ENCODE measurements at regions not wholly inside any gene's neighbourhood (a gene's known extent, or its start where the extent isn't known, plus 50 kb on each side); places are given as distances from the start of the nearest gene placed in this dataset.

DNA sequence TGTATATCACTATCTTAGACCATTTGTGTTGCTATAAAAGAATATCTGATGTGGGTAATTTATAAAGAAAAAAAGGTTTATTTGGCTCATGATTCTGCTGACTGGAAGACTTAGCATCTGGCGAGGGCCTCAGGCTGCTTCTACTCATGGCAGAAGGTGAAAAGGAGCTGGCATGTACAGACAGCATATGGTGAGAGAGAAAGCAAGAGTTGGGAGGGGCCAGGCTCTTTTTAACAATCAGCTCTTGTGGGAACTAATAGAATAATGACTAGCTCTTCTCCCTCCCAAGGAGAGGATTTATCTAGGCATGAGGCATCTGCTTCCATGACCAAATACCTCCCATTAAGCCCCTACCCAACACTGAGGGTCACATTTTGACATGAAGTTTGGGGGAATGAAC lies 130.2 kb upstream of the SV2C start:
- H3K27ac ChIP-seq (ENCODE audit: control insufficient read depth, insufficient read depth, low read length): no peak overlapping the region
- H3K4me3 ChIP-seq (ENCODE audit: control insufficient read depth in 2 of 3, extremely low read depth in 1 of 3, insufficient read depth in 2 of 3, low read depth in 1 of 3, low read length in 3 of 3): no peak overlapping the region
- FAIRE-seq (no peak), DNase-seq (ENCODE audit: low read depth, low spot score) (no peak)
- H3K4me2 ChIP-seq (ENCODE audit: control insufficient read depth, extremely low read depth, insufficient read depth, low read depth, low read length): no peak overlapping the region
- H3K27me3 ChIP-seq (ENCODE audit: control insufficient read depth, extremely low read depth, insufficient read depth, low read length): no peaks in the 10 kb centered on the region
- H3K9me1 ChIP-seq (ENCODE audit: control insufficient read depth, extremely low read depth, insufficient read depth, low read length): no peaks in the 10 kb centered on the region
- dilution Hi-C loops (cut with MboI; ENCODE audit: extremely low pct_ligation_motif_present, low sequenced_read_pairs): no loop called here
- no peak overlapping the region for H3K9ac ChIP-seq (ENCODE audit: control insufficient read depth, extremely low read depth, insufficient read depth, low read length)
- H3K4me1 ChIP-seq (ENCODE audit: control insufficient read depth, extremely low read depth, insufficient read depth, low read length): no peaks in the 10 kb centered on the region
- no peak overlapping the region for H2AFZ ChIP-seq (ENCODE audit: control insufficient read depth, low read length)
- TF ChIP-seq EZH2 (IDR thresholded peaks at IDR 0.05; ENCODE audit: low read length): no peak
- TF ChIP-seq, protein P1, sequence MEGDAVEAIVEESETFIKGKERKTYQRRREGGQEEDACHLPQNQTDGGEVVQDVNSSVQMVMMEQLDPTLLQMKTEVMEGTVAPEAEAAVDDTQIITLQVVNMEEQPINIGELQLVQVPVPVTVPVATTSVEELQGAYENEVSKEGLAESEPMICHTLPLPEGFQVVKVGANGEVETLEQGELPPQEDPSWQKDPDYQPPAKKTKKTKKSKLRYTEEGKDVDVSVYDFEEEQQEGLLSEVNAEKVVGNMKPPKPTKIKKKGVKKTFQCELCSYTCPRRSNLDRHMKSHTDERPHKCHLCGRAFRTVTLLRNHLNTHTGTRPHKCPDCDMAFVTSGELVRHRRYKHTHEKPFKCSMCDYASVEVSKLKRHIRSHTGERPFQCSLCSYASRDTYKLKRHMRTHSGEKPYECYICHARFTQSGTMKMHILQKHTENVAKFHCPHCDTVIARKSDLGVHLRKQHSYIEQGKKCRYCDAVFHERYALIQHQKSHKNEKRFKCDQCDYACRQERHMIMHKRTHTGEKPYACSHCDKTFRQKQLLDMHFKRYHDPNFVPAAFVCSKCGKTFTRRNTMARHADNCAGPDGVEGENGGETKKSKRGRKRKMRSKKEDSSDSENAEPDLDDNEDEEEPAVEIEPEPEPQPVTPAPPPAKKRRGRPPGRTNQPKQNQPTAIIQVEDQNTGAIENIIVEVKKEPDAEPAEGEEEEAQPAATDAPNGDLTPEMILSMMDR (optimal IDR thresholded peaks at IDR 0.05 in 1 of 3, IDR thresholded peaks at IDR 0.05 in 1 of 3, conservative IDR thresholded peaks at IDR 0.05 in 1 of 3; ENCODE audit: extremely low read depth in 1 of 3, insufficient read depth in 2 of 3, low read length in 3 of 3): no peak
- no peaks in the 10 kb centered on the region for H3K79me2 ChIP-seq (ENCODE audit: control insufficient read depth, insufficient read depth, low read length)
- no peaks in the 10 kb centered on the region for H3K36me3 ChIP-seq (ENCODE audit: control insufficient read depth in 2 of 2, extremely low read depth in 1 of 2, insufficient read depth in 2 of 2, low read length in 2 of 2)
- no peaks in the 10 kb centered on the region for H3K9me3 ChIP-seq (ENCODE audit: control insufficient read depth, low read depth, low read length)
- H4K20me1 ChIP-seq (ENCODE audit: control insufficient read depth, extremely low read depth, insufficient read depth, low read length): no peaks in the 10 kb centered on the region

DNA sequence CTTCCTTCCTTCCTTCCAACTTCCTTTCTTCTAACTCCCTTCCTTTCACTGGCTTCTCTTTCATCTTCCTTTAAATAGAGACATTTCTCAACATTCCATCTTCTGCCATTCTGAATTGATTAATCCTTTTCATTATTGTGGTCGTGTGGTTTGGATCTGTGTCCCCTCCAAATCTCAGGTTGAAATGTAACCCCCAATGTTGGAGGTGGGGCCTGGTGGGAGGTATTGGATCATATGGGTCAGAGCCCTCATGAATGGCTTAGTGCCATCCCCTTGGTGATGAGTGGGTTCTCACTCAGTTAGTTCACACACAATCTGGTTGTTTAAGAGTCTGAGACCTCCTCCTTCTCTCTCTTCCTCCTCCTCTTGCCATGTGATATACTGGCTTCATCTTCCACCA lies 130.9 kb upstream of the SV2C start:
- no peak for FAIRE-seq

More for the DNA sequence above, 130.9 kb upstream of the SV2C start:
- no peak for TF ChIP-seq EZH2 (IDR thresholded peaks at IDR 0.05; ENCODE audit: low read length)
- TF ChIP-seq, protein P1 (optimal IDR thresholded peaks at IDR 0.05 in 1 of 3, IDR thresholded peaks at IDR 0.05 in 1 of 3, conservative IDR thresholded peaks at IDR 0.05 in 1 of 3; ENCODE audit: extremely low read depth in 1 of 3, insufficient read depth in 2 of 3, low read length in 3 of 3): no peak
- dilution Hi-C loops (cut with MboI; ENCODE audit: extremely low pct_ligation_motif_present, low sequenced_read_pairs): no loop called here
- no peaks in the 10 kb centered on the region for H3K27me3 ChIP-seq (ENCODE audit: control insufficient read depth, extremely low read depth, insufficient read depth, low read length)
- no peak overlapping the region for H3K9ac ChIP-seq (ENCODE audit: control insufficient read depth, extremely low read depth, insufficient read depth, low read length)
- H3K4me1 ChIP-seq (ENCODE audit: control insufficient read depth, extremely low read depth, insufficient read depth, low read length): no peaks in the 10 kb centered on the region
- H3K79me2 ChIP-seq (ENCODE audit: control insufficient read depth, insufficient read depth, low read length): no peaks in the 10 kb centered on the region
- H4K20me1 ChIP-seq (ENCODE audit: control insufficient read depth, extremely low read depth, insufficient read depth, low read length): no peaks in the 10 kb centered on the region
- no peaks in the 10 kb centered on the region for H3K9me1 ChIP-seq (ENCODE audit: control insufficient read depth, extremely low read depth, insufficient read depth, low read length)
- H3K9me3 ChIP-seq (ENCODE audit: control insufficient read depth, low read depth, low read length): no peaks in the 10 kb centered on the region
- no peak overlapping the region for H2AFZ ChIP-seq (ENCODE audit: control insufficient read depth, low read length)
- no peaks in the 10 kb centered on the region for H3K36me3 ChIP-seq (ENCODE audit: control insufficient read depth in 2 of 2, extremely low read depth in 1 of 2, insufficient read depth in 2 of 2, low read length in 2 of 2)
- H3K27ac ChIP-seq (ENCODE audit: control insufficient read depth, insufficient read depth, low read length): no peak overlapping the region
- no peak overlapping the region for H3K4me2 ChIP-seq (ENCODE audit: control insufficient read depth, extremely low read depth, insufficient read depth, low read depth, low read length)
- no peak overlapping the region for H3K4me3 ChIP-seq (ENCODE audit: control insufficient read depth in 2 of 3, extremely low read depth in 1 of 3, insufficient read depth in 2 of 3, low read depth in 1 of 3, low read length in 3 of 3)
- DNase-seq (ENCODE audit: low read depth, low spot score): no peak

Data from keratinocyte (primary cell).